GM12878 (cell line): ENCODE measurements at regions not wholly inside any gene's neighbourhood (a gene's known extent, or its start where the extent isn't known, plus 50 kb on each side); places are given as distances from the start of the nearest gene placed in this dataset.

Source experiments
- ATAC-seq: fragments of 200-7000 bp; cut with Tn5 transposase; 3 replicates; pipeline ENCODE4 v1.9.1; 2020; ENCODE audit warnings: mild to moderate bottlenecking, moderate library complexity
- BruUV-seq: library from RNA; stranded (reverse); fragments of 400-500 nt; replicated peaks from 2 replicates; lab custom pipeline; 2021; lab: Mats Ljungman, UMichigan
- CTCF ChIA-PET: fragments of 300-600 bp; sonication (Branson Sonifier 250); formaldehyde crosslinking; extraction: SDS; loops from one replicate; lab custom pipeline; 2021; ENCODE audit warnings: inconsistent platforms; lab: Yijun Ruan, JAX
- POLR2A ChIA-PET: fragments of 350-600 bp; formaldehyde crosslinking; extraction: SDS; loops from one replicate; lab custom pipeline; 2021; ENCODE audit warnings: inconsistent platforms; lab: Charles Lee
- RAD21 ChIA-PET: fragments of 300-600 bp; sonication (Branson Sonifier 250); formaldehyde crosslinking; loops from one replicate; lab custom pipeline; 2023; ENCODE audit warnings: antibody characterized with exemption; ENCODE audit not compliant: unreplicated experiment; lab: Charles Lee
- SMC1A ChIA-PET: fragments of 300-600 bp; sonication (Branson Sonifier 250); formaldehyde crosslinking; loops from one replicate; lab custom pipeline; 2023; ENCODE audit not compliant: unreplicated experiment, uncharacterized antibody; lab: Charles Lee
- DNase-seq: peaks from one replicate; pipeline ENCODE4 v3.0.0-alpha.2; 2011; ENCODE audit warnings: low read depth, low spot score
- FAIRE-seq: peaks from 3 replicates; lab custom pipeline; 2011; peaks lifted over from hg19 to GRCh38; lab: Jason Lieb, UNC
- H2AFZ ChIP-seq: 2 replicates; pipeline ENCODE4 v1.6.0; 2011; ENCODE audit warnings: low read depth, low read length, control low read depth; ENCODE audit not compliant: control insufficient read depth
- H3K27ac ChIP-seq: 2 replicates; pipeline ENCODE4 v1.5.1; 2011; ENCODE audit warnings: control low read depth; ENCODE audit not compliant: control insufficient read depth, insufficient read depth
- H3K27me3 ChIP-seq, 2 experiments: replicated peaks in 1 of 2; 2 replicates each; pipeline versions ENCODE4 v1.6.0 to v1.6.1; 2011; ENCODE audit warnings: low read length in 1 of 2; ENCODE audit not compliant: control insufficient read depth in 2 of 2, insufficient read depth in 2 of 2
- H3K36me3 ChIP-seq, 2 experiments: 2 replicates each; pipeline ENCODE4 v1.5.1; 2011; ENCODE audit warnings: low read length in 1 of 2; ENCODE audit not compliant: control insufficient read depth in 2 of 2, insufficient read depth in 2 of 2
- H3K4me1 ChIP-seq: 2 replicates; pipeline ENCODE4 v1.6.1; 2011; ENCODE audit warnings: mild to moderate bottlenecking, low read length, moderate library complexity, mixed read lengths; ENCODE audit not compliant: control insufficient read depth, insufficient read depth
- H3K4me2 ChIP-seq: 2 replicates; pipeline ENCODE4 v1.6.0; 2011; ENCODE audit warnings: control low read depth; ENCODE audit not compliant: control insufficient read depth, insufficient read depth
- H3K4me3 ChIP-seq: fragments of 200-600 bp; sonication (generic); 2 replicates; pipeline ENCODE4 v1.5.1; 2016
- H3K79me2 ChIP-seq: 2 replicates; pipeline ENCODE4 v1.6.0; 2011; ENCODE audit warnings: low read length; ENCODE audit not compliant: control insufficient read depth, insufficient read depth
- H3K9ac ChIP-seq: 2 replicates; pipeline ENCODE4 v1.8.0; 2011; ENCODE audit warnings: low read length, control low read depth, mixed read lengths; ENCODE audit not compliant: control insufficient read depth, insufficient read depth
- H3K9me3 ChIP-seq: replicated peaks from 3 replicates; pipeline ENCODE4 v1.5.1; 2011; ENCODE audit warnings: mild to moderate bottlenecking, low read length; ENCODE audit not compliant: control insufficient read depth, insufficient read depth
- H4K20me1 ChIP-seq: 2 replicates; pipeline ENCODE4 v1.6.0; 2011; ENCODE audit not compliant: control insufficient read depth, insufficient read depth
- CREM ChIP-seq: IDR thresholded peaks from 2 replicates; pipeline ENCODE4 v1.6.1; 2014; ENCODE audit warnings: antibody characterized with exemption, low read depth
- E2F8 ChIP-seq: fragments of 450-650 bp; IDR thresholded peaks from 2 replicates; pipeline ENCODE4 v1.6.1; 2018; ENCODE audit warnings: mild to moderate bottlenecking, low read depth, moderate library complexity; ENCODE audit not compliant: partially characterized antibody
- HDAC2 ChIP-seq: fragments of 200-600 bp; sonication (generic); IDR thresholded peaks from 2 replicates; pipeline ENCODE4 v1.6.1; 2017
- POLR2A ChIP-seq: IDR thresholded peaks from 2 replicates; pipeline ENCODE4 v1.6.1; 2011; ENCODE audit warnings: low read depth, mild to moderate bottlenecking, low read length
- ZNF384 ChIP-seq: IDR thresholded peaks from 2 replicates; pipeline ENCODE4 v1.6.1; 2012; ENCODE audit warnings: low read depth, mild to moderate bottlenecking, low read length, improper control_type of control experiment, borderline replicate concordance
- in situ Hi-C: fragments of 300-500 bp; cut with MboI; formaldehyde crosslinking; loops from 9 replicates; pipeline ENCODE4 v1.14.3; 2018; ENCODE audit warnings: mixed read lengths
- intact Hi-C: fragments of 100-400 bp; cut with micrococcal nuclease; formaldehyde crosslinking; loops from one replicate; pipeline ENCODE4 v1.14.2; 2022; ENCODE audit not compliant: unreplicated experiment
- TF ChIP-seq, protein P1 (sequence below): IDR thresholded peaks from 2 replicates; pipeline ENCODE4 v1.6.1; 2012; ENCODE audit warnings: mild to moderate bottlenecking, low read depth, low read length

- TF ChIP-seq E2F8: no peak
Measured at GRCh38 chr1:94622757-94623156, 81.2 kb upstream of the F3 start (continued).

DNA sequence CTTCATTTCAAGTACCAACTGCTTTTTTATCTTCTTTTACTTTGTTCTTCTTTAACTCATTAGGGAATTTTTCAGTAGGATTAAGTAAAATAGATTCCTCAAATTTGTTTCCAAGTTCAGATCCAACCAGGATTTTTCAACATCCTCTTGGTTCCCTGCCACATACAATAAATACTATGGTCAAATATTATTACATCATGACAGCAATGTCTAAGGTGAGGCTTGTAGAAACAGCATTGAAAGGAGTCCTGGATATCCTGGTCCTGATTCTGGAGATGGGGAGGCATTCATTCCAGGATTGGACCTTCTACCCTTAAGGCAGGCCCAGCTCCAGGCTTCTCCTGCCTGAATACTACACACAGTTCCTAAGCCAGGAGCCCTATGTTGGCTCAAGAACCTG is 80.2 kb upstream of the F3 start:
- Histone ChIP-seq H3K27me3 (no peaks in the 10 kb centered on the region; a peak in 1 of 4 replicates), H3K4me2 (no peak overlapping the region), H3K79me2 (no peaks in the 10 kb centered on the region), H3K9me3 (no peaks in the 10 kb centered on the region; the same call in 2 of the 3 replicates), H3K36me3 (no peaks in the 10 kb centered on the region), H3K4me3 (no peak overlapping the region), H3K27ac (no peak overlapping the region), H2AFZ (no peak overlapping the region), H4K20me1 (no peaks in the 10 kb centered on the region), H3K4me1 (no peaks in the 10 kb centered on the region), H3K9ac (no peak overlapping the region)
- RAD21 ChIA-PET: no interaction called here
- intact Hi-C loops: no loop called here
- in situ Hi-C loops: no loop called here
- SMC1A ChIA-PET: no interaction called here
- CTCF ChIA-PET: no interaction called here
- no peak for FAIRE-seq
- DNase-seq: no peak
- ATAC-seq: no peak
- no TSS peak for BruUV-seq
- POLR2A ChIA-PET: no interaction called here
- TF ChIP-seq, protein P1, sequence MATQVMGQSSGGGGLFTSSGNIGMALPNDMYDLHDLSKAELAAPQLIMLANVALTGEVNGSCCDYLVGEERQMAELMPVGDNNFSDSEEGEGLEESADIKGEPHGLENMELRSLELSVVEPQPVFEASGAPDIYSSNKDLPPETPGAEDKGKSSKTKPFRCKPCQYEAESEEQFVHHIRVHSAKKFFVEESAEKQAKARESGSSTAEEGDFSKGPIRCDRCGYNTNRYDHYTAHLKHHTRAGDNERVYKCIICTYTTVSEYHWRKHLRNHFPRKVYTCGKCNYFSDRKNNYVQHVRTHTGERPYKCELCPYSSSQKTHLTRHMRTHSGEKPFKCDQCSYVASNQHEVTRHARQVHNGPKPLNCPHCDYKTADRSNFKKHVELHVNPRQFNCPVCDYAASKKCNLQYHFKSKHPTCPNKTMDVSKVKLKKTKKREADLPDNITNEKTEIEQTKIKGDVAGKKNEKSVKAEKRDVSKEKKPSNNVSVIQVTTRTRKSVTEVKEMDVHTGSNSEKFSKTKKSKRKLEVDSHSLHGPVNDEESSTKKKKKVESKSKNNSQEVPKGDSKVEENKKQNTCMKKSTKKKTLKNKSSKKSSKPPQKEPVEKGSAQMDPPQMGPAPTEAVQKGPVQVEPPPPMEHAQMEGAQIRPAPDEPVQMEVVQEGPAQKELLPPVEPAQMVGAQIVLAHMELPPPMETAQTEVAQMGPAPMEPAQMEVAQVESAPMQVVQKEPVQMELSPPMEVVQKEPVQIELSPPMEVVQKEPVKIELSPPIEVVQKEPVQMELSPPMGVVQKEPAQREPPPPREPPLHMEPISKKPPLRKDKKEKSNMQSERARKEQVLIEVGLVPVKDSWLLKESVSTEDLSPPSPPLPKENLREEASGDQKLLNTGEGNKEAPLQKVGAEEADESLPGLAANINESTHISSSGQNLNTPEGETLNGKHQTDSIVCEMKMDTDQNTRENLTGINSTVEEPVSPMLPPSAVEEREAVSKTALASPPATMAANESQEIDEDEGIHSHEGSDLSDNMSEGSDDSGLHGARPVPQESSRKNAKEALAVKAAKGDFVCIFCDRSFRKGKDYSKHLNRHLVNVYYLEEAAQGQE: no peak
- TF ChIP-seq POLR2A (no peak), HDAC2 (no peak), CREM (no peak), ZNF384 (no peak)
